ENCODE measurements at regions not wholly inside any gene's neighbourhood (a gene's known extent, or its start where the extent isn't known, plus 50 kb on each side); places are given as distances from the start of the nearest gene placed in this dataset.
"Not testable (repeated sequence)": the region's sequence is repeated elsewhere in the genome, so short reads cannot be mapped to it uniquely, and the experiment has no call there.

- not testable (repeated sequence) for TF ChIP-seq CTCF (IDR thresholded peaks at IDR 0.05; ENCODE audit: low read length); EZH2 (optimal IDR thresholded peaks at IDR 0.05; ENCODE audit: low read depth, low read length)
Measured at GRCh38 chr2:131636704-131637308, 109.1 kb downstream of the CCDC74A start.

All from MM.1S (cell line).